ENCODE measurements at regions not wholly inside any gene's neighbourhood (a gene's known extent, or its start where the extent isn't known, plus 50 kb on each side); places are given as distances from the start of the nearest gene placed in this dataset.

DNA sequence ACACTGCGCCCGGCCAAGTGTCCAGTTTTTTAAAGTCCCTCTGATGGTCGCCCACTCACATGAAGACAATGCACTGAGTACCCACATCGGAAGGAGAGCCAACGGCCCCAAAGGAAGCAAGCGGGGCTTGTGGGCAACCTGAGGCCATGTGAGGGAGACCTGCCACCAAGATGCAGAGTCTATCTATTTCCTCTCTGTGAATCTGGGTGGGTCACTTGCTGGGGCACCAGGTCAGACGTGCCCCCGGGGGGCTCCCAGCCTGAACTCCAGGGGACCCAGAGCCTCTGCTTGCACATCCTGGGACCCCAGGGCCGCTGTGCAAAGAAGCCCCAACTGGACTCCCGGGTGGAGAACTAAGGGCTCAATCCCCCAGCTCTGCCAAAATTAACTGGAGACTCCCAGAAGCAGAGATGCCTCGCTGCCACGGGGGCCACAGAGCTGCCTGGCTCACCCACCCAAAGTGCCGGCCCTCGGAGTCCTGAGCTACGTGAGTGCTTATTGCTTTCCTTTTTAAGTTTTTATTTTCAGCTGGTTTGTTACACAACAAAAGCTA lies 106.4 kb downstream of the BRD1 start:
- intact Hi-C loops (cut with DNase I; ENCODE audit: low total_unique reads), result no loop called here
- H3K4me1 ChIP-seq, result peaks cover 0 to 13% (median 7%) of the 10 kb centered on the region in 4 donors
- no peak for DNase-seq
- H3K4me3 ChIP-seq, result no peak overlapping the region
- H3K9me3 ChIP-seq, result no peaks in the 10 kb centered on the region
- WGBS, 5 donors, result 82 to 91% (median 87%) methylated on average over 12 to 15 of the region's 15 CpGs
- no peak for TF ChIP-seq POLR2A (IDR thresholded peaks at IDR 0.05)
- TF ChIP-seq, protein P1, sequence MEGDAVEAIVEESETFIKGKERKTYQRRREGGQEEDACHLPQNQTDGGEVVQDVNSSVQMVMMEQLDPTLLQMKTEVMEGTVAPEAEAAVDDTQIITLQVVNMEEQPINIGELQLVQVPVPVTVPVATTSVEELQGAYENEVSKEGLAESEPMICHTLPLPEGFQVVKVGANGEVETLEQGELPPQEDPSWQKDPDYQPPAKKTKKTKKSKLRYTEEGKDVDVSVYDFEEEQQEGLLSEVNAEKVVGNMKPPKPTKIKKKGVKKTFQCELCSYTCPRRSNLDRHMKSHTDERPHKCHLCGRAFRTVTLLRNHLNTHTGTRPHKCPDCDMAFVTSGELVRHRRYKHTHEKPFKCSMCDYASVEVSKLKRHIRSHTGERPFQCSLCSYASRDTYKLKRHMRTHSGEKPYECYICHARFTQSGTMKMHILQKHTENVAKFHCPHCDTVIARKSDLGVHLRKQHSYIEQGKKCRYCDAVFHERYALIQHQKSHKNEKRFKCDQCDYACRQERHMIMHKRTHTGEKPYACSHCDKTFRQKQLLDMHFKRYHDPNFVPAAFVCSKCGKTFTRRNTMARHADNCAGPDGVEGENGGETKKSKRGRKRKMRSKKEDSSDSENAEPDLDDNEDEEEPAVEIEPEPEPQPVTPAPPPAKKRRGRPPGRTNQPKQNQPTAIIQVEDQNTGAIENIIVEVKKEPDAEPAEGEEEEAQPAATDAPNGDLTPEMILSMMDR (IDR thresholded peaks at IDR 0.05), result no peak
- no peak for TF ChIP-seq EP300 (IDR thresholded peaks at IDR 0.05)
- no peak for TF ChIP-seq POLR2AphosphoS5 (IDR thresholded peaks at IDR 0.05)
- H3K27me3 ChIP-seq, result peaks cover 0 to 79% (median 22%) of the 10 kb centered on the region in 3 donors
- H3K36me3 ChIP-seq, result no peaks in the 10 kb centered on the region
- H3K27ac ChIP-seq, result no peak overlapping the region

DNA sequence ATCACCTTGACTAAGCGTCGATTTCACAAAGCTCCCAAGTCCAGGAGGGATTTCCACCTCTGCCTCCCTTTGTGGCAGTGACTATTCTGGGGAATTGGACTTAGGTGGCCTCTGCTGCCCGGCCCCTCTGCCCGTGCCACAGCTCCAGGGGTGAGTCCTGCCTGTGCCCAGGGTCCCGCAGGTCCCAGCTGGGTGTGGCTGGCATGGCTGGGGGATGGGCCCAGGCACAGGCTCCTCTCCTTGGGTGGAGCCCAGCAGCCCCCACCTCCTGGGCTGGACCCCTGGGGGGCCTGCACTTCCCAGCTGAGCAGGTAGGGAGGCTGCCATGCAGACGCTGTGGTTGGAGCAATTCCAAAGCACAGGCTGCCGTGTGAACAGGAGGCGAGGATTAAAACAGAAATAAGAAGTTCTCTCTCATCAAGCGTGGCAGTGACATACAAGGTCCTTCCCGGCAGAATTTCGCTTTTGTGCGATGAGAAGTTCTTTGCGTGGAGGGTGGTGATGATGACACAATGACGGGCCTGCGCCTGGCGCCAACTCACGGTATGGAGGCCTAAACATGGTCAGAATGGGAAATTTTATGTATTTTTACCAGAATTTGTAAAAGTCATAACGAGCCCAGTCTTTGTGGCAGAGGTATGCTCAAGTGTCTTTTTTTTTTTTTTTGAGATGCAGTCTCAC lies 107.3 kb downstream of the BRD1 start:
- no peak overlapping the region for H3K27ac ChIP-seq
- H3K27me3 ChIP-seq, result peaks cover 0 to 79% (median 13%) of the 10 kb centered on the region in 3 donors
- H3K36me3 ChIP-seq, result no peaks in the 10 kb centered on the region
- TF ChIP-seq, protein P1 (IDR thresholded peaks at IDR 0.05), result no peak
- no peak for TF ChIP-seq POLR2AphosphoS5 (IDR thresholded peaks at IDR 0.05)
- no peak for TF ChIP-seq EP300 (IDR thresholded peaks at IDR 0.05)
- no peak for TF ChIP-seq POLR2A (IDR thresholded peaks at IDR 0.05)
- intact Hi-C loops (cut with DNase I; ENCODE audit: low total_unique reads), result no loop called here
- H3K9me3 ChIP-seq, result no peaks in the 10 kb centered on the region
- H3K4me3 ChIP-seq, result no peak overlapping the region
- H3K4me1 ChIP-seq, result peaks cover 0 to 13% (median 7%) of the 10 kb centered on the region in 4 donors
- WGBS, 5 donors, result 78 to 83% (median 82%) methylated on average over 16 to 18 of the region's 18 CpGs
- peak in 1 of 2 donors; percentile 18 for DNase-seq

DNA sequence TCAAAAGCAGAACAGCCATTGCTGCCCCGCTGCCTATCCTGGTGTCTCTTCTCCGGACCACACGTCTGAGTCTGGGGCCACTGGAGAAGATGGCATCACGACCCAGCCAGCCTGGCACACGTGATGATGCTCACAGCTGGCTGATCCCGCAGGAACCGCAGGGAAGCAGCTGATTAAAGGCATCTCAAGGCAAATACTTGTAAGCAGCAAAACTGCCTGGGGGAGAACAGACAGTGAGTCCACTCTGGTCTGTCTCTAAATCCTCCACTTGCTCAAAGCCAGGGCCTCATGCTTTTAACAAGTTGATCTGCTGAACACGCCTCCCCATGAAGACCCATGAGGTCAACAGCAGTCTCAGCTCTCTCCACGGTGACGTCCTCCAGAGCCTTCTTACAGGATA lies 108.6 kb downstream of the BRD1 start:
- H3K27ac ChIP-seq, result no peak overlapping the region
- no peaks in the 10 kb centered on the region for H3K9me3 ChIP-seq
- H3K4me3 ChIP-seq, result no peak overlapping the region
- no peaks in the 10 kb centered on the region for H3K4me1 ChIP-seq
- H3K36me3 ChIP-seq, result no peaks in the 10 kb centered on the region
- intact Hi-C loops (cut with DNase I; ENCODE audit: low total_unique reads), result no loop called here
- H3K27me3 ChIP-seq, result peaks cover 0 to 72% (median 0%) of the 10 kb centered on the region in 3 donors
- TF ChIP-seq POLR2AphosphoS5 (IDR thresholded peaks at IDR 0.05), result no peak
- TF ChIP-seq, protein P1 (IDR thresholded peaks at IDR 0.05), result no peak
- no peak for TF ChIP-seq POLR2A (IDR thresholded peaks at IDR 0.05)
- TF ChIP-seq EP300 (IDR thresholded peaks at IDR 0.05), result no peak
- WGBS, 5 donors, result 75 to 83% (median 81%) methylated on average over 6 to 10 of the region's 10 CpGs
- peak in 1 of 2 donors; percentile 5 for DNase-seq

DNA sequence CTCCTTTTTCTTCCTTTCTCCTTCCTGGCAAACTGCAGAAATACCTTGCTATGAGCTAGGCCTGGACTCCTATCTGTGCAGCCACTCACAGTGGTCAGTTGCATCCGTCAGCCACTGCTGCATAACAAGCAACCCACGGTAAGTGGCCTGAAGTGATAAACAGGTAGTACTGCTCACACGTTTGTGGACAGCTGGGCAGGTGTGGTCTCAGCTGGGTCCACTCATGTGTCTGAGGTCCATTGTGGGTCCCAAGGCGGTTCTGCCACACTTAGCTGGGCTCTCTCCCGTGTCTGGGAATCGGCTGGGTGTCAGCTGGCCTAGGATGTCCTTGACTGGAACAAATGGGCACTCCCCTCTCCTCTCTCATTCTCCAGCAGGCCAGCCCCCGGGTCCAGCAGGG lies 109.3 kb downstream of the BRD1 start:
- TF ChIP-seq, protein P1 (IDR thresholded peaks at IDR 0.05), result no peak
- TF ChIP-seq POLR2AphosphoS5 (IDR thresholded peaks at IDR 0.05), result no peak
- no peak for TF ChIP-seq EP300 (IDR thresholded peaks at IDR 0.05)
- TF ChIP-seq POLR2A (IDR thresholded peaks at IDR 0.05), result no peak
- no peak overlapping the region for H3K27ac ChIP-seq
- H3K9me3 ChIP-seq, result no peaks in the 10 kb centered on the region
- no peaks in the 10 kb centered on the region for H3K36me3 ChIP-seq
- no peaks in the 10 kb centered on the region for H3K4me1 ChIP-seq
- WGBS, 5 donors, result 76 to 84% (median 79%) methylated on average over 7 of the region's 7 CpGs
- no peak for DNase-seq
- intact Hi-C loops (cut with DNase I; ENCODE audit: low total_unique reads), result no loop called here
- H3K4me3 ChIP-seq, result no peak overlapping the region
- peaks cover 0 to 70% (median under 1%) of the 10 kb centered on the region in 3 donors for H3K27me3 ChIP-seq
